GM19463 (cell line): ENCODE measurements at regions not wholly inside any gene's neighbourhood (a gene's known extent, or its start where the extent isn't known, plus 50 kb on each side); places are given as distances from the start of the nearest gene placed in this dataset.

Experiments used
- ATAC-seq: cut with Tn5 transposase; IDR thresholded peaks from one replicate; pipeline ENCODE4 v1.9.1; 2021; ENCODE audit warnings: mild to moderate bottlenecking, moderate library complexity; ENCODE audit not compliant: unreplicated experiment

GRCh38 chr2:236712961-236713673 lies 143.5 kb downstream of the ACKR3 start:
- ATAC-seq, result no peak

- ATAC-seq, result no peak
These were observed 144.5 kb downstream of the ACKR3 start for GRCh38 chr2:236714080-236714479.

- no peak for ATAC-seq
These were observed 145.5 kb downstream of the ACKR3 start for GRCh38 chr2:236715077-236715476.

GRCh38 chr2:236715491-236715961 lies 145.9 kb downstream of the ACKR3 start:
- ATAC-seq, result no peak

GRCh38 chr2:236717120-236717519 lies 147.5 kb downstream of the ACKR3 start:
- no peak for ATAC-seq

DNA sequence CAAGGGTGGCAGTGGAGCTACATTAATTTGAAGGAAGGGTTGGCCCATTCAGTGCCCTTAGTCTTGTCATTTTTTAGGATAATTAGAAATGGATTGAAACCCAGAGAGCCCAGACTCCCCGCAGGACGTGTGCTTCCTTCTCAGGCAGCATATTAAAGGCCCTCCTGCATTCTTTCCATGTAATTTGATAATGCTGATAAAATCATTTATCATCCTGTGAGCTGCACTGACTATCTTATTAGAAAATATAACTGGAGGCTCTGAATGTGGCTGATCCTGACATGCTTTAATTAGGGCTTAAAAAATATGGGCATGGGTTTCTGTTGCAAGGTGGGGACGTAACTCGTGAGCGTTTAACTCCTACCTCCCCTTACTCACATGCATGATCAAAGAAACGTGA lies 148.1 kb downstream of the ACKR3 start:
- ATAC-seq, result no peak

DNA sequence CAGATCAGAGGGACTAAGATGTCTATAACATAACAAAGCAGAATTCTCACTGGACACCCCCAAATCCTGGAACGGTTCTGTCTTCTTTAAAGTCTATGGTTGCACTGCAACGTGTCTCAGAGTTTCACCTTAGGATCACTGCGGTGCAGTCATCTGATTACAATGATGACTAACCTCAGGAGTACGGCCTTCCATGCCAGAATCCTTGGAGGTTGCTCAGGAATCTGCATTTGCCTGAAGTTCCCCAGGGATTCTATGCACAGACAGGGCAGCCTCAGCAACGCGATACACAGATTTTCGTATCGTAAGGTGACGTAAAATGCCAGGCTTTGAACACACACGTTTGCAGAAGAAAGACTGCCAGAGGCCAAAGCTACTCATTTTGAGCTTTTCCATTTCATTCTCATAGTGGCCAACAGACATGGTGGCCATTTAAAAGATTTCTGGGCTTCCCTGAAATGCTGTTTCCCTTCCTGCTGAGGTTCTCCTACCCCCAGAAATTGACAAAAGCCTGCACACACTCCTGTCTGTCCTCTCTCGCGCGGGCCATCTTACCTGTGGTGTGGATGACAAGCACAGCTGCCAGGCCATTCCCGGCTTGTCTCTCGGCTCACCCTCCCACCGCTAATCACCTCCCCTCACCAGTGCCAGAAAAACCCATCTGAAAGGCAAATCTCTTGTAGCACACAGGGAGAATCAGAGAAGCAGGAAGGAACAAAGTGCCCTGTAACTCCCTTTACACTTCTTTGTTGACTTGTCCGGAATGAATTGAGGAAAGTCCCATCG lies 148.8 kb downstream of the ACKR3 start:
- no peak for ATAC-seq

DNA sequence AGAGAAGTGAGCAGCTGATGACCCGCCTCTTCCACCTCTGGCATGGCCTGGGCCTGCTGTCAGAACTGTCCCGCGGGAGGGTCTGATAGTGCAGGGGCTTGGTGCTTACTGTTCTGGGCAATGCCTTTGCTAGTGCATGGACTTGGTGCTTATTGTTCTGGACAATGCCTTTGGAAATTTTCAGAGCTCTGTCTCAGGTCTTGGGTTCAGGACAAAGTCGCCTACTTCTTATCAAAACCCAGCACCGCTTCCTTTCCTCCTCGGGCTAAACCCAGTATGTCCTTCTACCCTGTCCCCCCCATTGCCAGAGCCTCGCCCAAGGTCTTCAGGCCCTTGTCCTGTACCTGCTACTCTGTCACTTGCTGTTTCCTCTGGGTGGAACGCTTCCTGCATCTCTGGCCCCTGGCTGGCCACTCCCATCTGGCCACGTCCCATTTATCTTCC lies 149.6 kb downstream of the ACKR3 start:
- ATAC-seq, result no peak

- no peak for ATAC-seq
These were observed 151.4 kb downstream of the ACKR3 start for GRCh38 chr2:236720974-236721540.

DNA sequence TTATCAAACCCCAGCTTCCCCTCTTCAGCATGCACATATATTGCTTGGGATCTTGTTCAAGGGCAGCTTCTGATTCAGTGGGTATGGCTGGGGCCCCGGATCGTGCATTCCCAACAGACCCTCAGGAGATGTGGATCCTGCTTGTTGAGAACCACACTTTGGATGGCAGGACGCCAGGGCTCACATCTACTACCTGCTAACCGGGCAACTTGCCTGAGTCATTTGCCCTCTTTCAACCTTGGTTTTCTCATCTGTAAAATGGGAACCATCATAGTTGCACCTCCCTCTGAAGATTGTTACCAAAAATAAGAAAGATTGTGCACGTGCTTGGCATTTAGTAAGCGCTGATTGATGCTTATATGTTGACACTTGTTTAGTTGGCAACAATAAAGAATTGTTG lies 154.6 kb downstream of the ACKR3 start:
- ATAC-seq, result no peak

DNA sequence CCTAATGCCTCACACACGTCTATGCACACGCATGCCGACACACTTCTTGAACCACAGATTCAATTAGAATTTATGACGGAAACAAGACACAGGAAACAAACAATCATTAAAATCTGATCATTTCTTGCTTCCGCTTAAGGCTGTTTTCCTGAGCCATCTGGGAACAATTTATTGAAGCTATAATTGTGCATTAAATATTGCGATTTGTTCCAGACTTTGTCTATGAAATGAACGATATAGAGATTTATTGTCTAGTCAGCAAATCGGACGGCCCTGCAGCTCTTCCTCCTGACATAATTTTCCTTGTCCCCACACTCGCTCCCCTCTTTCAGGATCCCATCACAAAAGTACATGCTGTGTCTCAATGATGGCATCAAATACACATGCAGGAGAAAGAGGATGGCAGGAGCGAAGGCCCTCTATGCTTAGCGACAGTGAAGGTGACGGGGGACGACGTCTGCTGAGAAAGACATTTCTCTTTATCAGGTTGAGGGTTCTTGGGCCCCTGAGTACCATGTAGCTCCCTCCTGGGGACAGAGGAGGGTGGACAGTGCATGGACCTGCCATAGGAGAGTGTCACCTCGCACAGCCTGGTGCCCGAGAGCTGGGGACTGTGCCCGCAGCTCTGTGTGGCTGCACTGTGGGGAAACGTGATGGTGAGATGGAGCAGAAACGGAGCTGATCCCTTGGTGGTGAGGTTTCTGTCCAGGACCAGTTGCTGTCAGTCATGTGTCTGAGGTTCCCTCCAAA lies 157.3 kb downstream of the ACKR3 start:
- no peak for ATAC-seq

- no peak for ATAC-seq
These were observed 159.5 kb downstream of the ACKR3 start for GRCh38 chr2:236728916-236729670.

DNA sequence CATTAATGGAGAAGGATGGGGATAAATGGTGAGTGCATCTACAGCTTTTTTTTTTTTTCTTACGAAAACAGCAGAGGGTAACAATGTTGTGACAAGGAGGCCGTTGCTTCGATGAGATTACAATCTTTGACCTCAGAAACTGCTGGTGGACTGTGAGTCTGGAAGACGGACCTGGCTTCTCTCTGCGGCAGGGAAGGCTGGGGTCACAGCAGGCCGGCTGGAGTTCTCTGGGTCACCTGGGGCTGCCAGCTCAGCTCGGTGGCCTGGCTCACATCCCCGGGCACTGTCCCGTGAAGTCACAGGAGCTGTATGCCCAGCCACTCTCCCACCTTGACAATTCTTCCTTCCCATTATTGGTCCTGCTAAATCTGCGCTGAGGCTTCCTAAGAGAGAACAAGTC lies 160.8 kb downstream of the ACKR3 start:
- ATAC-seq, result no peak

DNA sequence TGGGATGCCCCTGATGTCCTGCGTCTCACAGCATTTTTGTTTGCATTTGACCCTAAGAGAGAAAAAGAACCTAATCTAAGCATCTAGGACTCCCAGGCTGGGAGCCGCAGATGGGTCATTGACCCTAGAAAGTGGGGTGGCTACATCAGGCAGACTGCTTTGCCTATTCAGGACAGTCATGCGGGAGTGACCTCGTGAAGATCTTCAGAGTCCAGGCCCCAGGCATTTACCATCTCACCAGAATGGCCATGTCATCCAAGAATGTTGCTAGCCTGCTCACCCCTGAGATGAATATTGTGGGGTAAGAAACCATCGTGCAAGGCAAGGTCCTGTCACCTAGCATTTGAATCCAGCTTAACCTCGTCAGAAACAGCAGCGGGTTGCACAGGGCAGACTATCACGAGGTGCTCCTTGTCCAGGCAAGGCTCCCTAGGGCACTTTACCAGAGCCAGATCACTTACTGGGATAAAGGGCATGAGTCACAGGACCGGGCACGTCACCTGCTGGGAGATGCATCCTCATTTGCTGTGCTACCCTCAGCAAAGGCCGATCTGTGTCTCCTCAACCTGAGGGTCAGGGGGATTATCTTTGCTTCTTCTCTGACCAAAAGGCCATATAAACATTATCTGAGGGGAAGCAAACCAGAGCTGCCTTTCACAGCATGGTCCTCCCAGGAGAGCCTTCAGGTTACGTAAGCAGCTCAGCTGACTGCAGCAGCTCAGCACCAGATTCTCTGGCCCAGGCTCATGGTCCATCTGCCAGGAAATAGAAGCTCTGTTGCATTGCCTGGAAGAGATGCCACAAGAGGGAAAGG lies 162.3 kb downstream of the ACKR3 start:
- ATAC-seq, result no peak

DNA sequence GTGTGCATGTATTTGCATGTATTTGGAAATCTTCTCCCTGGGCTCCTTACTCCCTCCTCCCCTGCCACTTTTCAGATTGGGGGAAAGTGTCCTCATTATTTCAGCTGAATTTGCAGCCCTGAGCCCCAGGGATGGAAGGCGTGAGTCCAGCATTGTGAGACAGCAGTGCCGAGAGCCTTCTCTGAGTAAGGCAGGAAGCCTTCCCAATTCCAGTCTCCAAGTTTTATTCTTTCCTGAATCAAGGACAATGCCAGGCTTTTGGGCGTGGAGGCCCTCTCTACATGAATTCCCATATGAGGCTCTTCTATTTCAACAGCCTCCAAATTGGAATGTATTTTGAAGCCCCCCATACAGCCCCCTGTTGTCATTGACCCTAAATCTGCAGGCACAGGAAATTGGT lies 163.5 kb downstream of the ACKR3 start:
- ATAC-seq, result no peak

DNA sequence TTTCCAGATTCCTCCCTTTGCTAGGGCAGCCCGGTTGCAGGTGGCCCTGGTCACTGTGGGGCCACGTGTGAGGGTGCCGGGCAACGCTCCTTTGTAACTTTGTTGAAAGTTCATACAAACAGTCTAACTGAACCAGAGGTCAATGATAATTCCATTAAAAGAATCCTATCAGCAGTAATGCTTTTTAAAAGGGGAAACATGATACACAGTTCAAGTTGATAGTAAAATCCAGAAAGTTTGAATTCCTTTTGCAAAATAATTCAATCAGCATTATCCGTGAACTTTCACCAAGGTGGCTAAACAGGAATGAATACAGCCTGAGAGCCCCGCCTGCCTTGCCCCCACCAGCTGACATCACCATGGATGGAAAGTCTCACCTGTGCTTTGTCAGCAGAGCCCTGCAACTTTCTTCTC lies 166.2 kb downstream of the ACKR3 start:
- ATAC-seq, result no peak

GRCh38 chr2:236738030-236738429 lies 168.4 kb downstream of the ACKR3 start:
- no peak for ATAC-seq

- no peak for ATAC-seq
These were observed 169.3 kb downstream of the ACKR3 start for GRCh38 chr2:236738896-236739295.

DNA sequence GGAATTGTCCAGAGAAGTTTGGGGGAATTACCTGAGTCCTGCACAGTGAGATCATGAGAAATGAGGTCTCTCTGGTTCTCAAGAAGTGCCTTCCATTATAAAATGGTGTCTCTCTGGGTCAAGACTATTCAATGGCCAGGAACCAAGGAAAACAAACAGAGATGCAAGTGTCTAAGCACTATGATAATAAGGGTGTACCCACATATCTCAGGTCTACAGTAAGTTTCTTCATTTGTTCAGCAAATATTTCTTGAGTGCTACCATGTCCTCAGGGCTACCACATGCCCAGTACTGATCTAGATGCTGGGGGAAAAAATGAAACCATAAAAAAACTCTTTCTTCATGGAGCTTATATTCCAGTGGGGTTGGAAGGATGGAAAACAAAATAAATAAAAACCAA lies 170.0 kb downstream of the ACKR3 start:
- no peak for ATAC-seq

DNA sequence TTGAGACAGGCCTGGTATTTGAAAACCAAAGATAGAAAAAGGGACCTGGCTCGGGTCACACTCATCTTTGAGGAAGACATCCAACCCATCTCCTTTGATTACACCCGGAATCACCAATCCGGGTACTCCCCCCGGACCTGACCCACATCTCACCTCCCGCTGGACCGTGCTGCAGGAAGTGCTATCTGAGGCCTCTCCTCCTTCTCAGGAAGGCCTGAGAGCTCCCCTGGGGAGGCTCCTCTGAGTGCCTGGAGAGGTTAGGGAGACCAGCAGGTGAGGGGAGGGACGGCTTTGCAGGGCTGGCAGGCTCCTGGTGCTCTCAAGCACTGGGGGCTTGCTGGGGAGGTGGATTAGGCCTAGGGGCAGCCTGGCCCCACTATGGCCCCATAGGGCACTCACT lies 170.9 kb downstream of the ACKR3 start:
- no peak for ATAC-seq
